HG03060 (cell line): ENCODE measurements at regions not wholly inside any gene's neighbourhood (a gene's known extent, or its start where the extent isn't known, plus 50 kb on each side); places are given as distances from the start of the nearest gene placed in this dataset.

Source experiments
- ATAC-seq: cut with Tn5 transposase; IDR thresholded peaks from one replicate; pipeline ENCODE4 v1.9.1; 2021; ENCODE audit warnings: low read depth, moderate number of reproducible peaks; ENCODE audit not compliant: unreplicated experiment

DNA sequence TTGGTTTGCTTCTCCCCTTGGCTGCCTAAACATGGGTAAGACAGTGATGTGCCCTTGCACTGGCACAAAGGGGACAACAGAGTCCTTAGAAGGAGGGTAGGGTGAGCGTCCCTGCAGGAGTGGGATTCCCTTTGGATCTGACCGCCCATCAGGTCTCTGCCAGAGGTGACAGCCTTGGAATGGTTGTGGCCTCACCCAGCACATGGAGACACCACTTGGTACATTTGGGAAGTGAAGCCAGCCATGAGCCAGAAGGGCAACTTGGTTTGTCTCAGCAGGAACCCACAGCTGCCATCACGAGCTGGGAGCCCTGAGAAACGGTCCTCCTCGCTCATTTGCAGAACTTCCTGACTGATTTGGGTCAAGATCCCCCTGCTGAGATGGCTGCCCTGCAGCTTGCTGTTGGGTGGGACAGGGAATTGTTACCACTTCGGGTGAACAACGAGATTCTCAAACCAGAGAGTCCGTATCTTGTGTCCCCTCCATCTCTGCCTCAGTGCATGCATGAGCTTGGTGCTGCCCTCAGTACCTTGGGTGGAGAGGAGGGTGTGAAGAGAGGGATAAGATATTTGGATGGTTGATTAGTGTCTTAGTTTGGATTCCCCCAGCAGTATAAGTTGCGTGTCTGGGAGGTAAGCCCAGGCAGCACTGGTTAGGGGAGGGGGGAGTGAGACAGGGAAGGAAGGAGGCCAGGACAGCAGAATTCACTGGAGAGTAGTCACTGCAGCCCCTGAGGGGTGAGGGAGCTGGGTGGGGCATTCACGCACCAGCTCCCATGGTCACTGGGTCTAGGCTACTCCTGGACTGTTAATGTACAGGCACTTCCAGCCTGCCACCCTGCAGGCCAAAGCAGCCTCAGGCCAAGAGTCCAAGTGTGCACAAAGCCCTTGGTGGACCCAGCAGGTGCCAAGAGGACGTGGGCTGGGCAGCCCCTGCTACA, 168.8 kb upstream of the TOPAZ1 start:
- no peak for ATAC-seq

DNA sequence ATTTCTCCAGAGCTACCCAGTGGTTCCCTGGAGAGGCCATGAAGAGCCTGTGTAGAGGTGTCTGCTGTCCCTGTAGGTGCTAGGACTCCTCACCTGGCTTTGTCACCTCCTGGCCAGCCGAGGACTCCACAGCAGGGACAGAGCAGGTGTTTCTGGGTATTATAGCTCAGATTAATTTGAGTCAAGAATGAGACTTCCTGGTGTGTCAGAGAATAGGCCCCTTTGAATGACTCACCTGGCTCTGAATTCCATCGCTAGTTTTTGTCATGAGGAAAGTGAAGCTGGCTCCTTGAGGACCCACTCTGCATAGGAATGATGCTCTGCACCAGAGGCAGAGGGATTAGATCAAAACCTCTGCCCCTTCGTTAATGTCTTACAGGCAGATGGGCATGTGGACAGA, 167.5 kb upstream of the TOPAZ1 start:
- no peak for ATAC-seq

DNA sequence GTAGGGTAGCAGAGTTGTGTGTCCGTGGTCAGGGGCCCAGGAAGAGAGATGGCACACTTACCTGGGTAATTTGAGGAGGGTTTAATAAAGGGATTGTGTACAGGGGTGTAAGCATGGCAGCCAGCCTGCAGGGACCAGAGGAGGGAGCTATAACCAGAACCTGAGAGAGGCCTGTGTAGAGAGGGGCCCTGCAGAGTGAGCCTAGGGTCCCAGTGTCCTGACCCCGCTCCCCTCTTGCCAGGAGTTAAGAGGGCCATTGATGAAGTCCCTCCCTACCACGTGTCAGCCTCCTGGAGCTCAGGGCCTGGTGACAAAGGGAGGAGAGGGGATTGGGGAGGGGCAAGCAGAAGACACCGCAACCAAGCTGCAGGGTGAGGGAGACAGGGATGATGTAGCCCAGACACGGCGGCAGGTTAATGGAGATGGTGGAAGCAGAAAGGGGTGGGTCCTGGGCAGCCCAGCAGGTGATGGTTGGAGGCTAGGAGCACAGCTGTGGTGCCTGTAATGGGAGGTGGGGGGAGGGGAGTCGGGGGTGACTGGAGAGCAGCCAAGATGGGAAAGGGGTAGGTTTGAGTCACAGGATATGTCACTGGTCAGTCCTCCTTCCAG, 165.4 kb upstream of the TOPAZ1 start:
- ATAC-seq, result no peak

DNA sequence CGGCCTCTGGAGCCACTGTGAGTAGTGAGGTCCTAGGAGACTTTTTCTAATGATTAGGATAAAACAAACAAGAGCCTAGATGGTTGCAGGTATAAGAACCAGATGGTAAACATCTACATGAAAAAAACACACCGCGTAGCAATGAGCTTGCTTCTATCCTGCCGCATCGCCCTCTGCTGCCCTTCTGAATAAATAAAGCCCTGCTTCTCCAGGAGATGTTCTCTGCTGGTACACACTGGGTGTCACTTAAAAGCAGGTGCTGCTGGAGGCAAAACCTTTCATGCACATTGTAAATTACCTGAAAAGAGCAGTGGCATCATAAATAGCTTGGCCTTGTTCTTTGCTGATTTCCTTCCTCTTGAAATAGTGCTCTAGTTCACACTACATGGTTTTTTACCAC, 164.4 kb upstream of the TOPAZ1 start:
- ATAC-seq, result no peak

- ATAC-seq, result no peak
These were observed 162.8 kb upstream of the TOPAZ1 start for GRCh38 chr3:44078863-44079262.

GRCh38 chr3:44079916-44080315, 161.8 kb upstream of the TOPAZ1 start:
- ATAC-seq, result no peak

DNA sequence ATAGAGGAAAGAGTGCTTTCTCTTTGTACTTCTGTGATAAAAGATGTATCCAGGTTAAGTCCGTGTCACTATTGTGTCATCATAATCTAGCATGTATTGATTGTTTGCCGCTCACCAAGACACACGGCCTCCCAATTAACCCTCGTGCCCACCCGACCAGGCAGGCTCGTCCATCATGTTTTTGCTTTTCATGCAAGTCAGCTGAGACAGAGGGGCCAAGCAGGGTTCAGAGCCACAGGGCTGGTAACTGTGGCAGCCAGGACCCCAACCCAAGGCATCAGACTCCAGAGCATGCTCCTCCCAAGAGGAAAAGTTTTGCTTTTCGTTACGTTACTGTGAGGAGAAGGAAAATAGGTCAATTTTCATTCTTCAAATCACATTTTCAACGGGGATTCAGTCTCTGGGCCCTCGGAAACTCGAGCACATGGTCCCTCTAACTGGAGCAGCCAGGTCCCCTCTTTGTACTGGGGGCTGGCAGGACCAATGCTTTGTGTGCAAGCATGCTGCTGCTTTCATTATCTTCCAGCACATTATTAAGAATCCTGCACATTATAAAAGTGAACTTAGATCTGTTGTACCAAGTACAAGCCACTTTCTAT, 161.1 kb upstream of the TOPAZ1 start:
- no peak for ATAC-seq

GRCh38 chr3:44090036-44090435, 151.7 kb upstream of the TOPAZ1 start:
- no peak for ATAC-seq

GRCh38 chr3:44092497-44092896, 149.2 kb upstream of the TOPAZ1 start:
- ATAC-seq, result no peak

- ATAC-seq, result no peak
These were observed 148.2 kb upstream of the TOPAZ1 start for GRCh38 chr3:44093531-44093930.

- ATAC-seq, result no peak
These were observed 142.8 kb upstream of the TOPAZ1 start for GRCh38 chr3:44098656-44099415.

GRCh38 chr3:44099566-44100297, 142.0 kb upstream of the TOPAZ1 start:
- ATAC-seq, result no peak

GRCh38 chr3:44100298-44100695, 141.4 kb upstream of the TOPAZ1 start:
- no peak for ATAC-seq

DNA sequence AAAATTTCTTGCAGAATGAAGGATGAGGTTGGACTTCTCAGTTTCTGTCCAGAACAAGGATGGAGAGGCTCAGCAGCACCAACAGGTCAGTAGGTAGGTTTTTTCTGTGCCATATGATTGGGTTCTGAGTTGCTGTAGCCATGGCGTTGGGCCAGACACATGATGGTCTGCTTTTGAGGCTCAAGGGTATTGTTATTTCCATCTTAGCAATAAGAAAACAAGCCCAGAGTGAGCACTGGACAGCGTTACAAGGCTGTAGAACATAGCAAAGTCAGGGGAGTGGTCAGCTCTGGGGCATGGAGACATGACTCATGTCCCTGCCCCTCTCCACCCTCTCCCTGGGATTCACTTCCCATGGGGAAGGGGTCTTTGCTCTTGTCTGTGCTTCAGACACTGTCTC, 137.6 kb upstream of the TOPAZ1 start:
- no peak for ATAC-seq

- ATAC-seq, result peak; percentile 97
These were observed 136.9 kb upstream of the TOPAZ1 start for GRCh38 chr3:44104668-44105321.

DNA sequence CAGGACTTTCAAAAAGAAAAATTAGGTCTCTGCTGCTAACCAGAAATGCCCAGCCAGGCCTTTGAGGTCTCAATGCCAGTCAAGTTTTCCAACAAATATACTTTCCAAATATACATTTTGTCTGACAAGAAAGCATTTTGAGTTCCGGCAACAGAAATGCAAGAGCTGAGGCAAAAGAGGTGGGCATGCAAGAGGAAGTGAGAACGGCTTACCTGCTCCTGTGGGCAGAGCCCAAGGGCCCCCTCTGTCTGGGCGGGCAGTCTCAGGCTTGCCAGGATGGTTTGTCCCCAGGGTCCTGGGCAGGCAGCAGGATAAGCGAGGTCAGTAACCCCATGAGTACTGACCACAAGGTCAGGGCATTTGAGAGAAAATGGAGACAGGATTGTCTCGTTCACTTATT, 136.1 kb upstream of the TOPAZ1 start:
- no peak for ATAC-seq

DNA sequence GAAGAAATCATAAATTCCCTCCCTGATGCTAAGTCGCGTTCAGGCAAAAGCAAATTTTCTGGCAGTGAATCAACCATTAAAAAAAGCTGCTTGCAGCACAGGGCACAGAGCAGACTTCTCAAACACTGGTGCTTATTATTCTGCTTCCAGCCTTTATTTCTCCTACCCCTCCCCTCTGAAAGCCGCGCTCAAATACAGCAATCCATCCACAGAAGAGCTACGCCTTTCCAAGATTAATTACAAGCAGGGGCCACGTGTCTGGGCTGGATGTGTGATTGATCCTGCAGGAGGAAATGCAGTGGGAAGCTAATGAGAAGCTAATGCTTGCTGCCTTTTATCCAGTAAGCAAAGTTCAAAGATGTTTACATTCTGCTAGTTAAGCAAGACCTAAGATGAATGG, 134.9 kb upstream of the TOPAZ1 start:
- no peak for ATAC-seq

- ATAC-seq, result no peak
These were observed 133.2 kb upstream of the TOPAZ1 start for GRCh38 chr3:44108481-44108880.

DNA sequence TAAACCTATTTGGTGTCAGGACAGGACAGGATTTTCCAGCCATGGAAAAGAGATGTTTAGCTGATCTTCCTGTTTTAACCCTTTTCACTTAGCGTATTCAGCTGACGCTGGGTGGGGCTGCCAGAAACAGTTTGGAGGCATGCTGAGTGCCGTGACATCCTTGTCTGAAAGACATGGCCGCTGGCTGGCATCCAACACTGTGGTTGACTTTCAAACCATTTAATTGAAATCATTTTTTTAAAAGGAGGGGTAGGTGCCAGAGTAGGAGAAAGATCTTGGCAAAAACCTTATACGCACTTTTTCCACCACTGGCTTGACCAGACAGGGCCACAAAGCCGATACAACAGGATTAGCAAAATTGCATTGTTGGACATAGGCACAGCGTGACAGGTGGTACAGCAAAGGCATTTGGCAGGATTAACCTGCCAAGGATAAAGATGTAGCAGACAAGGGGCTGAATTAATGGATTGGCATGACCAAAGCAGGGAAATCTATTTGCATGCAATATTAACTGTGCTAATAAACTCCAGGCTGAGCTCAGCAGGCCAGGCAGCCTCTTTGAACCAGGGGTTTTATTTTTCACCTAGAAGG, 131.8 kb upstream of the TOPAZ1 start:
- no peak for ATAC-seq
